Osteoblast (primary cell): ENCODE measurements at regions not wholly inside any gene's neighbourhood (a gene's known extent, or its start where the extent isn't known, plus 50 kb on each side); places are given as distances from the start of the nearest gene placed in this dataset.

ENCODE experiments used
- DNase-seq: peaks from one replicate; pipeline ENCODE4 v3.0.0; 2011; ENCODE audit warnings: low spot score, mixed read lengths; ENCODE audit not compliant: insufficient read length; ENCODE audit errors: missing footprints
- H2AFZ ChIP-seq: 2 replicates; pipeline ENCODE4 v1.6.0; 2011; ENCODE audit warnings: mild to moderate bottlenecking, low read length
- H3K27ac ChIP-seq: 2 replicates; pipeline ENCODE4 v1.5.1; 2011; ENCODE audit warnings: mild to moderate bottlenecking, low read depth, low read length, moderate library complexity
- H3K27me3 ChIP-seq: 2 replicates; pipeline ENCODE4 v1.6.0; 2012; ENCODE audit warnings: mild to moderate bottlenecking, control low read depth, inconsistent platforms, low read length, moderate library complexity; ENCODE audit not compliant: insufficient read depth
- H3K36me3 ChIP-seq: 2 replicates; pipeline ENCODE4 v1.5.1; 2011; ENCODE audit warnings: mild to moderate bottlenecking, low read length, control low read depth, moderate library complexity; ENCODE audit not compliant: insufficient read depth
- H3K4me1 ChIP-seq: 2 replicates; pipeline ENCODE4 v1.5.1; 2011; ENCODE audit warnings: mild to moderate bottlenecking, low read length, control low read depth, moderate library complexity; ENCODE audit not compliant: insufficient read depth
- H3K4me2 ChIP-seq: 2 replicates; pipeline ENCODE4 v1.6.0; 2011; ENCODE audit warnings: mild to moderate bottlenecking, low read length; ENCODE audit not compliant: insufficient read depth
- H3K4me3 ChIP-seq: fragments of 200-600 bp; sonication (generic); 3 replicates; pipeline ENCODE4 v1.5.1; 2012; ENCODE audit warnings: mild to moderate bottlenecking, low read length, inconsistent platforms; ENCODE audit not compliant: insufficient read depth
- H3K79me2 ChIP-seq: 2 replicates; pipeline ENCODE4 v1.6.0; 2012; ENCODE audit warnings: mild to moderate bottlenecking, low read length, control low read depth, inconsistent platforms; ENCODE audit not compliant: insufficient read depth
- H3K9me3 ChIP-seq: 2 replicates; pipeline ENCODE4 v1.5.1; 2011; ENCODE audit warnings: low read depth, low read length, control low read depth
- H4K20me1 ChIP-seq: 2 replicates; pipeline ENCODE4 v1.6.0; 2012; ENCODE audit warnings: mild to moderate bottlenecking, low read length, control low read depth; ENCODE audit not compliant: insufficient read depth
- TF ChIP-seq, protein P1 (sequence below): IDR thresholded peaks from 2 replicates; pipeline ENCODE4 v1.5.1; 2011; ENCODE audit warnings: mild to moderate bottlenecking, low read depth, low read length, moderate library complexity; ENCODE audit errors: extremely low read depth

DNA sequence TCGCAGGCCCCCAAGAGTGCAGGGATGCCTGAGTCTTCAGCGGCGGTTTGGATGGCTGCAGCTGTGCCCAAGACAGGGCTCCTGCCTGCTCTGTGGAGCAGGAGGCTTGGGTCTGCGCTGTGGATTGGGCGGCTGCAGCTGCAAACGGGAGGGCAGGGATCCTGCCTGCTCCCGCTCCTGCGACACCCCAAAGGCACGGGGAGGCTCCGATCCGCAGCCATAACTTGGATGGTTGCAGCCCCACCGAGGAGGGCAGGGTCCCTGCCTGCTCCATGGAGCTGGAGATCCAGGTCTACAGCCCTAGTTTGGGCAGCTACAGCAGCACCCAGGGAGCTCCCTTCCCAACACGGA is 898.8 kb upstream of the NEGR1 start:
- Histone ChIP-seq H3K36me3 (no peaks in the 10 kb centered on the region), H3K27ac (no peak overlapping the region), H4K20me1 (no peaks in the 10 kb centered on the region), H3K4me2 (no peak overlapping the region), H3K9me3 (no peaks in the 10 kb centered on the region), H3K4me3 (no peak overlapping the region), H2AFZ (no peak overlapping the region), H3K27me3 (no peaks in the 10 kb centered on the region), H3K4me1 (no peaks in the 10 kb centered on the region), H3K79me2 (no peaks in the 10 kb centered on the region)
- TF ChIP-seq, protein P1, sequence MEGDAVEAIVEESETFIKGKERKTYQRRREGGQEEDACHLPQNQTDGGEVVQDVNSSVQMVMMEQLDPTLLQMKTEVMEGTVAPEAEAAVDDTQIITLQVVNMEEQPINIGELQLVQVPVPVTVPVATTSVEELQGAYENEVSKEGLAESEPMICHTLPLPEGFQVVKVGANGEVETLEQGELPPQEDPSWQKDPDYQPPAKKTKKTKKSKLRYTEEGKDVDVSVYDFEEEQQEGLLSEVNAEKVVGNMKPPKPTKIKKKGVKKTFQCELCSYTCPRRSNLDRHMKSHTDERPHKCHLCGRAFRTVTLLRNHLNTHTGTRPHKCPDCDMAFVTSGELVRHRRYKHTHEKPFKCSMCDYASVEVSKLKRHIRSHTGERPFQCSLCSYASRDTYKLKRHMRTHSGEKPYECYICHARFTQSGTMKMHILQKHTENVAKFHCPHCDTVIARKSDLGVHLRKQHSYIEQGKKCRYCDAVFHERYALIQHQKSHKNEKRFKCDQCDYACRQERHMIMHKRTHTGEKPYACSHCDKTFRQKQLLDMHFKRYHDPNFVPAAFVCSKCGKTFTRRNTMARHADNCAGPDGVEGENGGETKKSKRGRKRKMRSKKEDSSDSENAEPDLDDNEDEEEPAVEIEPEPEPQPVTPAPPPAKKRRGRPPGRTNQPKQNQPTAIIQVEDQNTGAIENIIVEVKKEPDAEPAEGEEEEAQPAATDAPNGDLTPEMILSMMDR, result no peak
- DNase-seq, result no peak

DNA sequence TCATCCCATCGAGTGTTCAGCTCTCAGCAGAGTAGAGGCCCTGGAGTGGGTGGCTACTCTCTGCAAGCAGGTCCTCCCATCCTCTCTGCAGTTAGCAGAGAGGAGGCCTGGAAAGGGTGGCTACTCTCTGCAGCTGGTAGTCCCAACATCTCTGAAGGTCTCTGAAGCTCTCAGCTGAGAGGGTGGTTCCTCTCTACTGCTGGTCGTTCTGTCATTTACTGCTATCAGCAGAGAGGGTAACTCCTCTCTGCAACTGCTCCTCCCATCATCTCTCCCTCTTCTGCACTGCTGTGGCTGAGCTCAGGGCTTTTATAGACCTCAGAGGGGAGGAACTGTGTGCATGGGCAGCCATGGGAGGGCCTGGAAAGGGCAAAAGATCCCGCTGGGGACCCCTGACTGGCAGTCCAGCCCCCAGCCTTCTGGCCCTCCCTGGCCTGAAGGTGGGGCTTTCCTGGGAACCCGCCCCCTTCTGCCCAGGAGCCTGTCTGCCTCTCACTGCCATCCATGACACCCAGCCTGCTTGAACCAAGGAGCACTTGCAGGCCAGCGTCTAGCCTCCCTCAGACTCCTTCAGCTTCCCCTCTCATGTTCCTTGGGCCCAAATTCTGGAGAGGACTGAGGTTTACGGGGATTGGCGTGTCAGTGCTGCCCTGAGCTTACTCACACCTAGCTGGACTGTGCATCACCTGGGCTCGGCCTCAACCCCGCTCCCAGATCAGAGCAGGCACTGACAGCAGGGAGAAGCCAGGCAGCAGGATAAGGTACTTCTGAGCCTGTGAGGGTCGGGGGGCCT is 898.3 kb upstream of the NEGR1 start:
- TF ChIP-seq, protein P1, result no peak
- no peak overlapping the region for H3K4me3 ChIP-seq
- no peak overlapping the region for H3K27ac ChIP-seq
- H3K4me2 ChIP-seq, result no peak overlapping the region
- no peak overlapping the region for H2AFZ ChIP-seq
- DNase-seq, result no peak
- H3K4me1 ChIP-seq, result no peaks in the 10 kb centered on the region
- H3K27me3 ChIP-seq, result no peaks in the 10 kb centered on the region
- H3K36me3 ChIP-seq, result no peaks in the 10 kb centered on the region
- no peaks in the 10 kb centered on the region for H4K20me1 ChIP-seq
- H3K9me3 ChIP-seq, result no peaks in the 10 kb centered on the region
- H3K79me2 ChIP-seq, result no peaks in the 10 kb centered on the region

DNA sequence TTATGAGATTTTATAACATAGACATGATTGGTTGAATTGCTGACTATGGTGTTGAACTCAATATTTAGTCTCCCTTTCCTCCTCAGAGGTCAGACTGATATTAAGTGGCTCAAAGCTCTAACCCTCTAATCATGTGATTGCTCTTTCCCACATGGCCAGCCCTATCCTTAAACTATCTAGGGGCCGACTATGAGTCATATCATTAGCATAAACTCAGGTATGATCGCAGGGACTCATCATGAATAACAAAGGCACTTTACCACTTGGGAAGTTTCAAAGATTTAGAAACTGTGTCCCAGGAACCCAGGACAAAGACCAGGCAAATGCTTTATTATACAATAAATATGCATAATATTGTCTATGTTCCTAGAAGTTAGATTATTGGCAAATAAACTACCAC is 894.6 kb upstream of the NEGR1 start:
- Histone ChIP-seq H3K9me3 (peaks cover 3% of the 10 kb centered on the region), H3K36me3 (no peaks in the 10 kb centered on the region), H4K20me1 (no peaks in the 10 kb centered on the region), H3K4me3 (no peak overlapping the region), H3K27me3 (no peaks in the 10 kb centered on the region), H2AFZ (no peak overlapping the region), H3K4me2 (no peak overlapping the region), H3K4me1 (no peaks in the 10 kb centered on the region), H3K79me2 (no peaks in the 10 kb centered on the region), H3K27ac (no peak overlapping the region)
- no peak for DNase-seq
- TF ChIP-seq, protein P1, result no peak

DNA sequence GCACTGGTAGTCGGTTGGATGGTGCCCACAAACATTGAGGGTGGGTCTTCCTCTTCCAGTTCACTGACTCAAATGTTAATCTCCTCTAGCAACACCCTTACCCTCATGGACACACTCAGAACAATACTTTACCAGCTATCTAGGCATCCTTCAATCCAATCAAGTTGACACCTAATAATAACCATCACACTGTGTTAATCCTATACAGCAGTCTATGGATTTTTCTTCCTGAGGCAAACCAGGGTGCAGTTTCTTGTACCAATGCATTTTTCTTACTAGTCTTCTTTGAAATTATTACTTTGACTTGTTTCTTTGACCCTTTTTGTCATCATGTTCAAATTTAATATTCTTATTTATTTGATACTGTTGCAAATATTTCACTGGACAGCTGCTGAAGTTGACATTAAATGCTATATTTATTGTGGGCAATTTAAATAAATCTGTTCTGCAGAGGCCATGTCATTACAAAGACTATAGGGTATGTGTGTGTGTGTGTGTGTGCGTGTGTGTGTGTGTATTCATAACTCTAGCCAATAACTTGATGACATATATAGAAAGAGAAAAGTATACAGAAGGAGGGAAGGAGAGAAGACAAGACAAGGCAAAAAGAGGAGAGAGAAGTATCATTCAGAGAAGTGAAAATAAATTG is 884.8 kb upstream of the NEGR1 start:
- Histone ChIP-seq H3K79me2 (no peaks in the 10 kb centered on the region), H4K20me1 (no peaks in the 10 kb centered on the region), H3K27me3 (no peaks in the 10 kb centered on the region), H3K36me3 (no peaks in the 10 kb centered on the region), H3K4me2 (no peak overlapping the region), H2AFZ (no peak overlapping the region), H3K9me3 (no peaks in the 10 kb centered on the region), H3K27ac (no peak overlapping the region), H3K4me3 (no peak overlapping the region), H3K4me1 (no peaks in the 10 kb centered on the region)
- TF ChIP-seq, protein P1, result no peak
- no peak for DNase-seq
